Gastrocnemius medialis (tissue), 4 donors: ENCODE measurements at regions not wholly inside any gene's neighbourhood (a gene's known extent, or its start where the extent isn't known, plus 50 kb on each side); places are given as distances from the start of the nearest gene placed in this dataset.

Experiments used
- ATAC-seq, 2 donors: fragments of 150-250 bp; one replicate each; pipeline ENCODE4 v1.9.1; 2016
- DNase-seq, 2 donors: peaks; one replicate each; pipeline ENCODE4 v3.0.0-alpha.2; 2019
- H3K27ac ChIP-seq, 4 donors: fragments of 200-600 bp; sonication (generic); 1 replicate in 1 of 4; 2 replicates in 3 of 4; pipeline ENCODE4 v1.5.1; 2016 to 2018; ENCODE audit warnings: mild to moderate bottlenecking in 2 of 4, moderate library complexity in 1 of 4
- H3K27me3 ChIP-seq, 3 donors: fragments of 200-600 bp; sonication (generic) in 2 of 3; 1 replicate in 1 of 3; 2 replicates in 2 of 3; pipeline versions ENCODE4 v1.5.1 to v1.6.0; 2016 to 2019; ENCODE audit warnings: mild to moderate bottlenecking in 1 of 3, moderate library complexity in 1 of 3
- H3K36me3 ChIP-seq, 2 donors: fragments of 200-600 bp; sonication (generic) in 1 of 2; one replicate each; pipeline ENCODE4 v1.5.1; 2017 to 2018
- H3K4me1 ChIP-seq, 2 donors: fragments of 200-600 bp; sonication (generic) in 1 of 2; one replicate each; pipeline ENCODE4 v1.5.1; 2016 to 2017; ENCODE audit warnings: mild to moderate bottlenecking in 2 of 2
- H3K4me3 ChIP-seq, 4 donors: fragments of 200-600 bp; sonication (generic) in 3 of 4; 1 replicate in 1 of 4; 2 replicates in 3 of 4; pipeline ENCODE4 v1.5.1; 2016 to 2019; ENCODE audit warnings: mild to moderate bottlenecking in 2 of 4
- H3K9me3 ChIP-seq, 3 donors: fragments of 200-600 bp; sonication (generic) in 2 of 3; 1 replicate in 1 of 3; 2 replicates in 2 of 3; pipeline ENCODE4 v1.5.1; 2016 to 2019
- CTCF ChIP-seq, 5 experiments: fragments of 450-650 bp in 3 of 5; fragments of 200-600 bp in 2 of 5; sonication (generic) in 2 of 5; IDR thresholded peaks in 4 of 5; conservative IDR thresholded peaks in 1 of 5; 1 replicate in 4 of 5; 2 replicates in 1 of 5; pipeline ENCODE4 v1.5.1; 2016 to 2019; ENCODE audit warnings: antibody characterized with exemption in 5 of 5, mild to moderate bottlenecking in 3 of 5, moderate library complexity in 3 of 5
- POLR2A ChIP-seq, 2 donors: fragments of 450-650 bp; IDR thresholded peaks; one replicate each; pipeline ENCODE4 v1.6.1; 2017; ENCODE audit warnings: antibody characterized with exemption in 2 of 2, mild to moderate bottlenecking in 2 of 2, moderate library complexity in 2 of 2
- in situ Hi-C, 4 donors: fragments of 200-750 bp; cut with MboI; loops; one replicate each; pipeline versions ENCODE4 v1.15.0 to v1.8.0; 2017; ENCODE audit warnings: low sequenced_read_pairs in 4 of 4
- intact Hi-C: fragments of 100-400 bp; cut with DNase I; formaldehyde crosslinking; loops from one replicate; pipeline ENCODE4 v1.15.1; 2023; ENCODE audit warnings: low total_unique reads

GRCh38 chrX:45524805-45525204 is 324.1 kb upstream of the DIPK2B start:
- TF ChIP-seq POLR2A (IDR thresholded peaks at IDR 0.05) (no peak), CTCF (IDR thresholded peaks at IDR 0.05 in 4 of 5, conservative IDR thresholded peaks at IDR 0.05 in 1 of 5) (no peak)
- intact Hi-C loops (no loop called here), in situ Hi-C loops (loop anchor here in 2 of 4 donors (25.0 kb wide), 2 partner anchors 237 to 887 kb away; no protein-coding TSS in a partner anchor)
- H3K27me3 ChIP-seq = peaks cover 0 to 7% (median 0%) of the 10 kb centered on the region in 3 donors
- H3K4me3 ChIP-seq = no peak overlapping the region
- H3K4me1 ChIP-seq = no peaks in the 10 kb centered on the region
- H3K27ac ChIP-seq = no peak overlapping the region
- DNase-seq = no peak
- no peaks in the 10 kb centered on the region for H3K9me3 ChIP-seq
- ATAC-seq = no peak
- H3K36me3 ChIP-seq = no peaks in the 10 kb centered on the region

DNA sequence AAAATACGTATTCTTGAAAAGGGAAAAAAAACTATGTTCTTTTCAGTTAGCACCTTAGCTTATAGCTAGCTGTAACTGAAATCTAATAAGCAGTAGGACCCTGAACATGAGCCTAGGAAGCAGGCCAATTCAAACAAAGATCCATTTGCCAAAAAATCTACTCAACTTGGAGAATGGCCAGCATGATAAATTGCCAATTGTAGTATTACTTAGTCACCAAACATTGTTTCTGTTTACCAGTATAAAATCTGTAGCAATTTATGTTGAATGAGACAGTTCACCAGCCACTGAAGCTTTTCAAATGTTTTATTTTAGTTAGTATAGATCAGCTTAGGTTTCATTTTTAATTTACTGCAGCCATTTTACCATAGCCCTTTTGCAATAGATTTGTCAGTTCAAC is 323.6 kb upstream of the DIPK2B start:
- H3K27ac ChIP-seq = no peak overlapping the region
- peaks cover 0 to 7% (median 0%) of the 10 kb centered on the region in 3 donors for H3K27me3 ChIP-seq
- intact Hi-C loops = no loop called here

GRCh38 chrX:45518552-45518951 is 317.9 kb upstream of the DIPK2B start:
- H3K4me1 ChIP-seq = peaks cover 0 to 20% of the 10 kb centered on the region in 2 donors
- H3K27me3 ChIP-seq = peaks cover 0 to 5% (median 0%) of the 10 kb centered on the region in 3 donors
- H3K36me3 ChIP-seq = no peaks in the 10 kb centered on the region
- H3K27ac ChIP-seq = no peak overlapping the region
- no peaks in the 10 kb centered on the region for H3K9me3 ChIP-seq
- DNase-seq (no peak), ATAC-seq (no peak)
- TF ChIP-seq POLR2A (IDR thresholded peaks at IDR 0.05) (no peak), CTCF (IDR thresholded peaks at IDR 0.05 in 4 of 5, conservative IDR thresholded peaks at IDR 0.05 in 1 of 5) (no peak)
- H3K4me3 ChIP-seq = no peak overlapping the region
- in situ Hi-C loops = loop anchor here in 2 of 4 donors (25.0 kb wide), 2 partner anchors 244 to 894 kb away; no protein-coding TSS in a partner anchor
- intact Hi-C loops = loop anchor here (10.0 kb wide), 2 partner anchors 326 to 644 kb away; partner anchors contain the start of gene KDM6A

More for the DNA sequence above, 323.6 kb upstream of the DIPK2B start:
- no peaks in the 10 kb centered on the region for H3K9me3 ChIP-seq
- no peaks in the 10 kb centered on the region for H3K36me3 ChIP-seq
- ATAC-seq = no peak
- in situ Hi-C loops = loop anchor here in 2 of 4 donors (25.0 kb wide), 2 partner anchors 238 to 888 kb away; no protein-coding TSS in a partner anchor
- no peak overlapping the region for H3K4me3 ChIP-seq
- H3K4me1 ChIP-seq = no peaks in the 10 kb centered on the region
- no peak for DNase-seq
- no peak for TF ChIP-seq POLR2A (IDR thresholded peaks at IDR 0.05)
- TF ChIP-seq CTCF (IDR thresholded peaks at IDR 0.05 in 4 of 5, conservative IDR thresholded peaks at IDR 0.05 in 1 of 5) = no peak

DNA sequence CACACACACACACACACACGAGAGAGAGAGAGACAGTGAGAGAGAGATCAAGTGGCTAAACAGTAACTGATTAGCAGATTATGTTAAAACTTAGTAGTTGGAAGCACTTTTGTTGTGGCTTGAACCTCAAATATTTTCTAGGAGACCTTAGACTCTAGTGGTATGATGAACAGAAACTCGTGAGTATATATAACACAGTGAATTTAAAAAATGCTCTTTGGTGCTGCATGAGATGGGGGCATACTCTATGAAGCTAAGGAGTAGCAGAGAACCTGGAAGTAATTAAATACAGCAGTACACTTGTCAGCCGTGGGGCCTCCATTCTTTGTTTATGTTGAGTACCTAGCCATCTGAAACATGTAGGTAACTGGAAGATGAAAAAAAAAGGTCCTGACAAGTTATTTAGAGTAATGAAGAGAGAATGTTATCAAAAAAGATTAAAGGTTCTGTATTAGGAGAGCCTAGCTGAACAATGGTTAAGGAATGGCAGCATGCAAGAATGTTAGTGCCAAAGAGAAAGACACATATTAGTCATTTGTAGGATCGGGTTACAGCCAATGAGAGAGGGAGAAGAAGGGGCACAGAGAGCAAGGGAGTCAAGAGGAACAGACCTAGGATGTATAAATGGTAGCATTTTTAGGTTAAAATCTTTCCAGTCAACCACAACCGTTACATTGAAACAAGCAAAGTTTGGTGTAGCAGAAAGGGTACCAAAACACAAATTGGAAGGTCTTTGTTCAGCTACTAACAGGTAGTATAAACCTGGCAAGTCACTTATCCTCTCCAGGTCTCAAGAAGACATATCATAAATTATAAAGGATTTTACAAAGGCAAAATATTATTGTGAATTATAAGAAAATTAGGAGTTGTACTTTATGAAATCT is 316.7 kb upstream of the DIPK2B start:
- peak; percentile 43 to 59 for ATAC-seq
- in situ Hi-C loops = loop anchor here in 2 of 4 donors (25.0 kb wide), 2 partner anchors 245 to 895 kb away; no protein-coding TSS in a partner anchor
- peak overlapping the region in 1 of 4 donors; percentile 48 for H3K27ac ChIP-seq
- H3K36me3 ChIP-seq = no peaks in the 10 kb centered on the region
- TF ChIP-seq POLR2A (IDR thresholded peaks at IDR 0.05) (no peak), CTCF (IDR thresholded peaks at IDR 0.05 in 4 of 5, conservative IDR thresholded peaks at IDR 0.05 in 1 of 5) (no peak)
- no peak overlapping the region for H3K4me3 ChIP-seq
- H3K9me3 ChIP-seq = no peaks in the 10 kb centered on the region
- DNase-seq = no peak
- H3K27me3 ChIP-seq = peaks cover 0 to 5% (median 0%) of the 10 kb centered on the region in 3 donors
- peaks cover 0 to 20% of the 10 kb centered on the region in 2 donors for H3K4me1 ChIP-seq
- intact Hi-C loops = loop anchor here (10.0 kb wide), 2 partner anchors 327 to 643 kb away; partner anchors contain the start of gene KDM6A
